ENCODE measurements at regions not wholly inside any gene's neighbourhood (a gene's known extent, or its start where the extent isn't known, plus 50 kb on each side); places are given as distances from the start of the nearest gene placed in this dataset.

- no peak for TF ChIP-seq TAF15 (IDR thresholded peaks at IDR 0.05; ENCODE audit: low read depth, low read length, poor library complexity, severe bottlenecking)
- TF ChIP-seq ZNF414 (CRISPR knock-in tag; IDR thresholded peaks at IDR 0.05) = no peak
- TF ChIP-seq SMC3 (IDR thresholded peaks at IDR 0.05; ENCODE audit: low read length) = no peak
- TF ChIP-seq ZNF768 (CRISPR knock-in tag; IDR thresholded peaks at IDR 0.05) = no peak
- no peak for TF ChIP-seq ZNF850 (CRISPR knock-in tag; conservative IDR thresholded peaks at IDR 0.05)
Measured at GRCh38 chr16:73515616-73516015, 467.7 kb upstream of the ZFHX3 start (continued).

- in situ Hi-C loops (cut with HindIII; ENCODE audit: extremely low pct_ligation_motif_present, low pct_unique_long_range_greater_than_20kb) (no loop called here), intact Hi-C loops (cut with micrococcal nuclease; ENCODE audit: unreplicated experiment) (no loop called here)
- TF ChIP-seq ZNF317 (CRISPR knock-in tag; IDR thresholded peaks at IDR 0.05) (no peak), MZF1 (CRISPR knock-in tag; IDR thresholded peaks at IDR 0.05; ENCODE audit: borderline replicate concordance) (no peak), ZFP91 (CRISPR knock-in tag; IDR thresholded peaks at IDR 0.05; ENCODE audit: borderline replicate concordance) (no peak), HNRNPK (IDR thresholded peaks at IDR 0.05; ENCODE audit: low read depth, low read length, poor library complexity, severe bottlenecking) (no peak), ZNF546 (CRISPR knock-in tag; conservative IDR thresholded peaks at IDR 0.05) (no peak), MXD1 (CRISPR knock-in tag; IDR thresholded peaks at IDR 0.05) (no peak), ZNF674 (CRISPR knock-in tag; IDR thresholded peaks at IDR 0.05; ENCODE audit: low read depth) (no peak), JARID2 (CRISPR knock-in tag; IDR thresholded peaks at IDR 0.05; ENCODE audit: insufficient replicate concordance) (no peak), TCF7 (IDR thresholded peaks at IDR 0.05; ENCODE audit: low read depth) (no peak), MAFK (conservative IDR thresholded peaks at IDR 0.05 in 1 of 2, IDR thresholded peaks at IDR 0.05 in 1 of 2; ENCODE audit: low read length in 2 of 2) (no peak), ZBTB1 (CRISPR knock-in tag; IDR thresholded peaks at IDR 0.05; ENCODE audit: borderline replicate concordance) (no peak), ZNF784 (CRISPR knock-in tag; IDR thresholded peaks at IDR 0.05; ENCODE audit: borderline replicate concordance) (no peak), TFDP2 (CRISPR knock-in tag; IDR thresholded peaks at IDR 0.05) (no peak), ZBTB7B (CRISPR knock-in tag; IDR thresholded peaks at IDR 0.05) (no peak), ZBTB8A (CRISPR knock-in tag; IDR thresholded peaks at IDR 0.05; ENCODE audit: borderline replicate concordance, low read depth) (no peak), KDM1A (CRISPR knock-in tag; IDR thresholded peaks at IDR 0.05) (no peak)
- Histone ChIP-seq H3K36me3 (replicated peaks in 1 of 2; ENCODE audit: control insufficient read depth in 1 of 2, insufficient read depth in 2 of 2, low read length in 2 of 2) (no peaks in the 10 kb centered on the region), H3K27ac (ENCODE audit: extremely low read length, insufficient read depth, low read length) (no peak overlapping the region), H2AFZ (ENCODE audit: low read length) (no peak overlapping the region), H3K27me3 (ENCODE audit: control insufficient read depth in 1 of 2, insufficient read depth in 2 of 2, low read length in 2 of 2) (peaks cover 1 to 10% of the 10 kb centered on the region in 2 experiments; a peak in 3 of 5 replicates), H3K9me3 (ENCODE audit: low read length) (no peaks in the 10 kb centered on the region), H3K4me1 (ENCODE audit: insufficient read depth, low read length) (no peaks in the 10 kb centered on the region), H3K79me2 (ENCODE audit: insufficient read depth, low read length) (no peaks in the 10 kb centered on the region), H3K4me3 (replicated peaks in 1 of 3; ENCODE audit: insufficient read depth in 1 of 3, low read depth in 2 of 3, low read length in 3 of 3) (no peak overlapping the region), H4K20me1 (ENCODE audit: insufficient read depth, low read length) (no peaks in the 10 kb centered on the region), H3K4me2 (ENCODE audit: low read depth, low read length) (no peak overlapping the region), H3K9ac (ENCODE audit: insufficient read depth, low read depth, low read length) (no peak overlapping the region)
- FAIRE-seq = no peak
- no peak for ATAC-seq
- DNase-seq (ENCODE audit: low spot score) = no peak
- POLR2A ChIA-PET = no interaction called here
- WGBS (ENCODE audit: low lambda C conversion rate) = 7% methylated on average over 3 of the region's 3 CpGs
- no TSS peak for BruUV-seq (replicated peaks)
- CTCF ChIA-PET (ENCODE audit: low intra/inter-chr PET ratio, low total read pairs) = no interaction called here
Measured at GRCh38 chr16:73510852-73511251, 462.9 kb upstream of the ZFHX3 start.

All from HepG2 (cell line).